Neural cell (in vitro differentiated cells): ENCODE measurements at regions not wholly inside any gene's neighbourhood (a gene's known extent, or its start where the extent isn't known, plus 50 kb on each side); places are given as distances from the start of the nearest gene placed in this dataset.

ENCODE experiments used
- H2AFZ ChIP-seq: fragments of 200-600, 300-800 bp; sonication (generic), shearing (Covaris generic); 2 replicates; pipeline ENCODE4 v1.6.0; 2014; ENCODE audit warnings: low read depth, mild to moderate bottlenecking, antibody characterized with exemption, low read length, moderate library complexity
- H3F3A ChIP-seq: fragments of 200-600 bp; shearing (Covaris generic); 2 replicates; pipeline ENCODE4 v1.6.1; 2016; ENCODE audit warnings: mild to moderate bottlenecking, moderate library complexity, mixed read lengths, antibody characterized with exemption, low read length; ENCODE audit not compliant: insufficient read depth, poor library complexity, severe bottlenecking
- H3K27ac ChIP-seq: fragments of 200-600, 300-800 bp; sonication (generic), shearing (Covaris generic); 2 replicates; pipeline ENCODE4 v1.5.1; 2014; ENCODE audit warnings: mild to moderate bottlenecking, low read length, moderate library complexity
- H3K27me3 ChIP-seq: fragments of 300-800, 200-600 bp; sonication (generic), shearing (Covaris generic); 2 replicates; pipeline ENCODE4 v1.6.0; 2014; ENCODE audit warnings: mild to moderate bottlenecking, low read depth, low read length, moderate library complexity; ENCODE audit not compliant: insufficient read depth
- H3K36me3 ChIP-seq: fragments of 300-800, 200-600 bp; sonication (generic), shearing (Covaris generic); 2 replicates; pipeline ENCODE4 v1.5.1; 2014; ENCODE audit warnings: mild to moderate bottlenecking, antibody characterized with exemption, low read length, moderate library complexity; ENCODE audit not compliant: insufficient read depth
- H3K4me2 ChIP-seq: fragments of 300-800, 200-600 bp; sonication (generic), shearing (Covaris generic); 2 replicates; pipeline ENCODE4 v1.6.0; 2014; ENCODE audit warnings: mild to moderate bottlenecking, low read length
- H3K4me3 ChIP-seq: fragments of 300-800, 200-600 bp; sonication (generic), shearing (Covaris generic); 2 replicates; pipeline ENCODE4 v1.5.1; 2014; ENCODE audit warnings: mild to moderate bottlenecking, low read length, moderate library complexity
- H3K79me2 ChIP-seq: fragments of 200-600 bp; shearing (Covaris generic); replicated peaks from 2 replicates; pipeline ENCODE4 v1.6.0; 2014; ENCODE audit warnings: mild to moderate bottlenecking, low read length, moderate library complexity; ENCODE audit not compliant: insufficient read depth
- H3K9ac ChIP-seq: fragments of 300-800, 200-600 bp; sonication (generic), shearing (Covaris generic); 2 replicates; pipeline ENCODE4 v1.6.1; 2016; ENCODE audit warnings: mild to moderate bottlenecking, low read length, mixed read lengths
- H3K9me2 ChIP-seq: fragments of 200-600 bp; shearing (Covaris generic); 2 replicates; pipeline ENCODE4 v1.6.1; 2016; ENCODE audit warnings: mild to moderate bottlenecking, low read length, mixed read lengths; ENCODE audit not compliant: insufficient read depth
- H3K9me3 ChIP-seq: fragments of 200-600, 300-800 bp; sonication (generic), shearing (Covaris generic); 2 replicates; pipeline ENCODE4 v1.6.1; 2016; ENCODE audit warnings: mild to moderate bottlenecking, mixed run types, low read length, moderate library complexity, mixed read lengths
- H4K20me1 ChIP-seq: fragments of 200-600 bp; shearing (Covaris generic); 2 replicates; pipeline ENCODE4 v1.6.1; 2016; ENCODE audit warnings: mild to moderate bottlenecking, mixed run types; ENCODE audit not compliant: insufficient read depth
- EP300 ChIP-seq: fragments of 450-650 bp; conservative IDR thresholded peaks from 2 replicates; pipeline ENCODE4 v1.6.1; 2014; ENCODE audit warnings: antibody characterized with exemption, mild to moderate bottlenecking, moderate library complexity; ENCODE audit not compliant: poor library complexity, severe bottlenecking
- EZH2 ChIP-seq: fragments of 200-600, 300-800 bp; shearing (Covaris generic), sonication (generic); IDR thresholded peaks from 2 replicates; pipeline ENCODE4 v1.6.1; 2014; ENCODE audit warnings: antibody characterized with exemption, low read length, borderline replicate concordance, mild to moderate bottlenecking; ENCODE audit not compliant: insufficient read depth, poor library complexity, severe bottlenecking
- MXI1 ChIP-seq: fragments of 450-650 bp; conservative IDR thresholded peaks from 2 replicates; pipeline ENCODE4 v1.6.1; 2014; ENCODE audit warnings: antibody characterized with exemption, mild to moderate bottlenecking; ENCODE audit not compliant: poor library complexity, severe bottlenecking
- POLR2AphosphoS5 ChIP-seq: IDR thresholded peaks from 2 replicates; pipeline ENCODE4 v1.6.1; 2012
- RAD21 ChIP-seq: fragments of 450-650 bp; conservative IDR thresholded peaks from 2 replicates; pipeline ENCODE4 v1.6.1; 2014; ENCODE audit warnings: antibody characterized with exemption, mild to moderate bottlenecking, moderate library complexity
- SMC3 ChIP-seq: fragments of 450-650 bp; conservative IDR thresholded peaks from 2 replicates; pipeline ENCODE4 v1.6.1; 2014; ENCODE audit warnings: antibody characterized with exemption, mild to moderate bottlenecking, moderate library complexity; ENCODE audit not compliant: poor library complexity
- TAF1 ChIP-seq: IDR thresholded peaks from 2 replicates; pipeline ENCODE4 v1.6.1; 2012; ENCODE audit warnings: low read depth
- TF ChIP-seq, protein P1 (sequence below): fragments of 450-650 bp; IDR thresholded peaks from 2 replicates; pipeline ENCODE4 v1.5.1; 2014; ENCODE audit warnings: antibody characterized with exemption, mild to moderate bottlenecking, moderate library complexity; ENCODE audit not compliant: poor library complexity, severe bottlenecking
- TF ChIP-seq, protein P2 (sequence below): IDR thresholded peaks from 2 replicates; pipeline ENCODE4 v1.6.1; 2012; ENCODE audit warnings: borderline replicate concordance

DNA sequence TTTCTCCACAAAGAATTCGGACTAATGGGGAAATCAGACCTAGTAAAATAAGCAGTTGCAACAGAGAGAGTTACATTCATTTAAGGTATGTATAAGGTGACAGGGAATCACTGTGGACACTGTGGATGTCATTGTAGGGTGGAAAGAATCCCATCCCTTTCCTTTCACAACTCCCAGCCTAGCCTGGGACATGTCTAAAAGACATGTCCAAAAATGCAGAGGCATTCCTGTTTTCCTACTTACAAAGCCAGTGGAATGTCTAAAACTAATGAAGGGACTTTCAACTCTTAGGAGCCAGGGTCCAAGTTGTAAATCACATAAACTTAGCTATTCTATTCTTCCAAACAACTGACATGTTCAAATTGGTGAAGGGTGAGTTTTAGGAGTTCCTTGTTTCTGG, 511.0 kb downstream of the PRELID2 start:
- no peaks in the 10 kb centered on the region for H4K20me1 ChIP-seq
- H3K79me2 ChIP-seq, result no peaks in the 10 kb centered on the region
- TF ChIP-seq EZH2 (no peak), MXI1 (no peak), TAF1 (no peak), POLR2AphosphoS5 (no peak), EP300 (no peak), RAD21 (no peak), SMC3 (no peak)
- TF ChIP-seq, protein P1, sequence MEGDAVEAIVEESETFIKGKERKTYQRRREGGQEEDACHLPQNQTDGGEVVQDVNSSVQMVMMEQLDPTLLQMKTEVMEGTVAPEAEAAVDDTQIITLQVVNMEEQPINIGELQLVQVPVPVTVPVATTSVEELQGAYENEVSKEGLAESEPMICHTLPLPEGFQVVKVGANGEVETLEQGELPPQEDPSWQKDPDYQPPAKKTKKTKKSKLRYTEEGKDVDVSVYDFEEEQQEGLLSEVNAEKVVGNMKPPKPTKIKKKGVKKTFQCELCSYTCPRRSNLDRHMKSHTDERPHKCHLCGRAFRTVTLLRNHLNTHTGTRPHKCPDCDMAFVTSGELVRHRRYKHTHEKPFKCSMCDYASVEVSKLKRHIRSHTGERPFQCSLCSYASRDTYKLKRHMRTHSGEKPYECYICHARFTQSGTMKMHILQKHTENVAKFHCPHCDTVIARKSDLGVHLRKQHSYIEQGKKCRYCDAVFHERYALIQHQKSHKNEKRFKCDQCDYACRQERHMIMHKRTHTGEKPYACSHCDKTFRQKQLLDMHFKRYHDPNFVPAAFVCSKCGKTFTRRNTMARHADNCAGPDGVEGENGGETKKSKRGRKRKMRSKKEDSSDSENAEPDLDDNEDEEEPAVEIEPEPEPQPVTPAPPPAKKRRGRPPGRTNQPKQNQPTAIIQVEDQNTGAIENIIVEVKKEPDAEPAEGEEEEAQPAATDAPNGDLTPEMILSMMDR, result no peak
- TF ChIP-seq, protein P2, sequence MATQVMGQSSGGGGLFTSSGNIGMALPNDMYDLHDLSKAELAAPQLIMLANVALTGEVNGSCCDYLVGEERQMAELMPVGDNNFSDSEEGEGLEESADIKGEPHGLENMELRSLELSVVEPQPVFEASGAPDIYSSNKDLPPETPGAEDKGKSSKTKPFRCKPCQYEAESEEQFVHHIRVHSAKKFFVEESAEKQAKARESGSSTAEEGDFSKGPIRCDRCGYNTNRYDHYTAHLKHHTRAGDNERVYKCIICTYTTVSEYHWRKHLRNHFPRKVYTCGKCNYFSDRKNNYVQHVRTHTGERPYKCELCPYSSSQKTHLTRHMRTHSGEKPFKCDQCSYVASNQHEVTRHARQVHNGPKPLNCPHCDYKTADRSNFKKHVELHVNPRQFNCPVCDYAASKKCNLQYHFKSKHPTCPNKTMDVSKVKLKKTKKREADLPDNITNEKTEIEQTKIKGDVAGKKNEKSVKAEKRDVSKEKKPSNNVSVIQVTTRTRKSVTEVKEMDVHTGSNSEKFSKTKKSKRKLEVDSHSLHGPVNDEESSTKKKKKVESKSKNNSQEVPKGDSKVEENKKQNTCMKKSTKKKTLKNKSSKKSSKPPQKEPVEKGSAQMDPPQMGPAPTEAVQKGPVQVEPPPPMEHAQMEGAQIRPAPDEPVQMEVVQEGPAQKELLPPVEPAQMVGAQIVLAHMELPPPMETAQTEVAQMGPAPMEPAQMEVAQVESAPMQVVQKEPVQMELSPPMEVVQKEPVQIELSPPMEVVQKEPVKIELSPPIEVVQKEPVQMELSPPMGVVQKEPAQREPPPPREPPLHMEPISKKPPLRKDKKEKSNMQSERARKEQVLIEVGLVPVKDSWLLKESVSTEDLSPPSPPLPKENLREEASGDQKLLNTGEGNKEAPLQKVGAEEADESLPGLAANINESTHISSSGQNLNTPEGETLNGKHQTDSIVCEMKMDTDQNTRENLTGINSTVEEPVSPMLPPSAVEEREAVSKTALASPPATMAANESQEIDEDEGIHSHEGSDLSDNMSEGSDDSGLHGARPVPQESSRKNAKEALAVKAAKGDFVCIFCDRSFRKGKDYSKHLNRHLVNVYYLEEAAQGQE, result no peak
- no peaks in the 10 kb centered on the region for H3K27me3 ChIP-seq
- H3K9ac ChIP-seq, result no peak overlapping the region
- H3K4me3 ChIP-seq, result no peak overlapping the region
- H3F3A ChIP-seq, result no peaks in the 10 kb centered on the region
- no peaks in the 10 kb centered on the region for H3K9me2 ChIP-seq
- no peak overlapping the region for H2AFZ ChIP-seq
- no peak overlapping the region for H3K27ac ChIP-seq
- H3K4me2 ChIP-seq, result no peak overlapping the region
- H3K36me3 ChIP-seq, result no peaks in the 10 kb centered on the region
- H3K9me3 ChIP-seq, result no peaks in the 10 kb centered on the region

DNA sequence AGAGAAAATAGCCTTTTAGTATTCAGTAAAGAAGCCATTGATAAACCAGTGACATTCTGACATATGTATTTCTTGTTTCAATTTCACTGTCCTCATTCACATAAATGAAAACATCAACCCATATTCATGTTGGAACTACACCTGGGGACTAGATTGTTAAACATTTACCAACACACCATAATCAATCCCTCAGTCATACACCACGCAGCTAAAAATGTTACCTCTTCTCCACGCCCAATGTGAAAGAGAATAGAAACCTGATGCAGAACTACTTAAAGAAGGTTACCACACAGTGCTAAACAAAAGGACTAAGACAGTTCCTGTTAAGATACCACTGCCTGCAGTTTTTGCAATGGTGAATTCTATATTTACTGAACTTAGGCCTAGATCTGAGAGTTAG, 518.9 kb downstream of the PRELID2 start:
- Histone ChIP-seq H3K9me2 (no peaks in the 10 kb centered on the region), H2AFZ (no peak overlapping the region), H4K20me1 (no peaks in the 10 kb centered on the region), H3K36me3 (no peaks in the 10 kb centered on the region), H3K4me3 (no peak overlapping the region), H3K9me3 (no peaks in the 10 kb centered on the region), H3K4me2 (no peak overlapping the region), H3K79me2 (no peaks in the 10 kb centered on the region), H3K27ac (no peak overlapping the region), H3K9ac (no peak overlapping the region), H3F3A (no peaks in the 10 kb centered on the region), H3K27me3 (no peaks in the 10 kb centered on the region)
- TF ChIP-seq EP300 (no peak), MXI1 (no peak), RAD21 (no peak), TAF1 (no peak)
- TF ChIP-seq, protein P2, result no peak
